Adrenal gland (tissue), 9 donors: ENCODE measurements at regions not wholly inside any gene's neighbourhood (a gene's known extent, or its start where the extent isn't known, plus 50 kb on each side); places are given as distances from the start of the nearest gene placed in this dataset.

Experiments used
- DNase-seq, 7 donors: peaks; one replicate each; pipeline ENCODE4 v3.0.0-alpha.2; 2019 to 2020
- H3K27ac ChIP-seq, 5 donors: fragments of 200-600 bp; sonication (generic) in 4 of 5; 1 replicate in 3 of 5; 2 replicates in 2 of 5; pipeline versions ENCODE4 v1.5.1 to v1.8.0; 2016 to 2020; ENCODE audit warnings: mild to moderate bottlenecking in 1 of 5
- H3K27me3 ChIP-seq: fragments of 200-600 bp; 2 replicates; pipeline ENCODE4 v1.8.0; 2021
- H3K36me3 ChIP-seq, 2 donors: fragments of 200-600 bp; replicated peaks in 1 of 2; 1 replicate in 1 of 2; 2 replicates in 1 of 2; pipeline versions ENCODE4 v1.5.1 to v1.8.0; 2018 to 2022
- H3K4me1 ChIP-seq, 2 donors: fragments of 200-600 bp; replicated peaks in 1 of 2; 1 replicate in 1 of 2; 2 replicates in 1 of 2; pipeline versions ENCODE4 v1.5.1 to v1.8.0; 2018 to 2021
- H3K4me3 ChIP-seq, 4 donors: fragments of 200-600 bp; sonication (generic) in 3 of 4; one replicate each; pipeline ENCODE4 v1.5.1; 2016 to 2018
- H3K9me3 ChIP-seq, 3 donors: fragments of 200-600 bp; sonication (generic) in 1 of 3; replicated peaks in 1 of 3; 1 replicate in 2 of 3; 2 replicates in 1 of 3; pipeline versions ENCODE4 v1.5.1 to v1.8.0; 2016 to 2021
- CTCF ChIP-seq, 6 experiments: fragments of 450-650 bp in 4 of 6; fragments of 200-600 bp in 2 of 6; sonication (generic) in 1 of 6; IDR thresholded peaks; 1 replicate in 5 of 6; 2 replicates in 1 of 6; pipeline versions ENCODE4 v1.5.1 to v1.8.0; 2016 to 2021; ENCODE audit warnings: antibody characterized with exemption in 6 of 6, mild to moderate bottlenecking in 2 of 6, moderate library complexity in 1 of 6
- POLR2A ChIP-seq, 2 donors: fragments of 450-650 bp; IDR thresholded peaks; one replicate each; pipeline ENCODE4 v1.6.1; 2017; ENCODE audit warnings: antibody characterized with exemption in 2 of 2, mild to moderate bottlenecking in 2 of 2, moderate library complexity in 1 of 2
- WGBS, 4 donors: extraction: QIAGEN DNeasy Blood & Tissue Kit in 2 of 4; methylation state at CpG; one replicate each; pipeline versions ENCODE4 v1.1.5 to v1.1.7; 2013 to 2017; 5-methylcytosine and 5-hydroxymethylcytosine counted together
- intact Hi-C, 2 donors: fragments of 100-400 bp; cut with DNase I; formaldehyde crosslinking; loops; one replicate each; pipeline versions ENCODE4 v1.14.1 to v1.15.0; 2022 to 2023
- donor health status: healthy with polysubstance abuse.
- donor health status: Bipolar disorder and iron deficiency.
- donor health status: DM: yes; HTN: yes; CAD: no.
- donor health status: DM: no; HTN: no; CAD: no.
- donor health status: DM: no; HTN: no; CAD: no.

- 73 to 79% (median 77%) methylated on average over 4 of the region's 4 CpGs for WGBS, 4 donors
- no peak for DNase-seq
- intact Hi-C loops, result no loop called here
- H3K36me3 ChIP-seq, result no peaks in the 10 kb centered on the region
- no peaks in the 10 kb centered on the region for H3K27me3 ChIP-seq
- no peak for TF ChIP-seq POLR2A (IDR thresholded peaks at IDR 0.05)
- no peak for TF ChIP-seq CTCF (IDR thresholded peaks at IDR 0.05)
- H3K4me1 ChIP-seq, result no peaks in the 10 kb centered on the region
- H3K4me3 ChIP-seq, result no peak overlapping the region
- H3K9me3 ChIP-seq, result no peaks in the 10 kb centered on the region
- H3K27ac ChIP-seq, result no peak overlapping the region
Observed at GRCh38 chr1:219049501-219049900, 124.2 kb upstream of the LYPLAL1 start.

GRCh38 chr1:219050086-219050821 lies 123.4 kb upstream of the LYPLAL1 start:
- Histone ChIP-seq H3K27ac (no peak overlapping the region), H3K4me1 (no peaks in the 10 kb centered on the region), H3K36me3 (no peaks in the 10 kb centered on the region), H3K9me3 (no peaks in the 10 kb centered on the region), H3K4me3 (no peak overlapping the region), H3K27me3 (no peaks in the 10 kb centered on the region)
- WGBS, 4 donors, result 72 to 82% (median 79%) methylated on average over 5 of the region's 5 CpGs
- TF ChIP-seq CTCF (IDR thresholded peaks at IDR 0.05) (no peak), POLR2A (IDR thresholded peaks at IDR 0.05) (no peak)
- intact Hi-C loops, result no loop called here
- DNase-seq, result no peak

GRCh38 chr1:219050822-219051125 lies 122.9 kb upstream of the LYPLAL1 start:
- H3K27ac ChIP-seq, result no peak overlapping the region
- H3K4me1 ChIP-seq, result no peaks in the 10 kb centered on the region
- no peak overlapping the region for H3K4me3 ChIP-seq
- H3K27me3 ChIP-seq, result no peaks in the 10 kb centered on the region
- no peak for DNase-seq
- no peaks in the 10 kb centered on the region for H3K9me3 ChIP-seq
- WGBS, 4 donors, result 21 to 83% (median 58%) methylated on average over 1 of the region's 1 CpG
- TF ChIP-seq POLR2A (IDR thresholded peaks at IDR 0.05) (no peak), CTCF (IDR thresholded peaks at IDR 0.05) (no peak)
- intact Hi-C loops, result no loop called here
- no peaks in the 10 kb centered on the region for H3K36me3 ChIP-seq

GRCh38 chr1:219051547-219051946 lies 122.1 kb upstream of the LYPLAL1 start:
- Histone ChIP-seq H3K9me3 (no peaks in the 10 kb centered on the region), H3K27me3 (no peaks in the 10 kb centered on the region), H3K27ac (no peak overlapping the region), H3K4me3 (no peak overlapping the region), H3K4me1 (no peaks in the 10 kb centered on the region), H3K36me3 (no peaks in the 10 kb centered on the region)
- TF ChIP-seq CTCF (IDR thresholded peaks at IDR 0.05) (no peak), POLR2A (IDR thresholded peaks at IDR 0.05) (no peak)
- DNase-seq, result no peak
- intact Hi-C loops, result no loop called here
- 84 to 95% (median 89%) methylated on average over 4 of the region's 4 CpGs for WGBS, 4 donors
